GM21717 (cell line): ENCODE measurements at regions not wholly inside any gene's neighbourhood (a gene's known extent, or its start where the extent isn't known, plus 50 kb on each side); places are given as distances from the start of the nearest gene placed in this dataset.

Source experiments
- ATAC-seq: cut with Tn5 transposase; IDR thresholded peaks from one replicate; pipeline ENCODE4 v1.9.1; 2021; ENCODE audit warnings: mild to moderate bottlenecking, moderate library complexity; ENCODE audit not compliant: unreplicated experiment

DNA sequence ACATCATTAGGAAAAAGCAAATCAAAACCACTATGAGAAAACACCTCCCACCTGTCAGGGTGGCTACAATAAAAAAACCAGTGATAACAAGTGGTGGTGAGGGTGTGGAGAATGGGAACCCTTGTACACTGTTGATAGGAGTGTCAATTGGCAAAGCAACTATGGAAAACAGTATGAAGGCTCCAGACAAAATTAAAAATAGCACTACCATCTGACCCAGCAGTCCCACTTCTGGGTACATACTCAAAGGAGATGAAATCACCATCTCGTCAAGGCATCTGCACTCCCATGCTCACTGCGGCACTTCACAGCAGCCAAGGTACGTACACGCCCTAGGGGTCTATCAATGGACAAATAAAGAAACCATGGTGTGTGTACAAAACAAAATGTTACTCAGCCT lies 715.1 kb downstream of the UQCRFS1 start:
- no peak for ATAC-seq

DNA sequence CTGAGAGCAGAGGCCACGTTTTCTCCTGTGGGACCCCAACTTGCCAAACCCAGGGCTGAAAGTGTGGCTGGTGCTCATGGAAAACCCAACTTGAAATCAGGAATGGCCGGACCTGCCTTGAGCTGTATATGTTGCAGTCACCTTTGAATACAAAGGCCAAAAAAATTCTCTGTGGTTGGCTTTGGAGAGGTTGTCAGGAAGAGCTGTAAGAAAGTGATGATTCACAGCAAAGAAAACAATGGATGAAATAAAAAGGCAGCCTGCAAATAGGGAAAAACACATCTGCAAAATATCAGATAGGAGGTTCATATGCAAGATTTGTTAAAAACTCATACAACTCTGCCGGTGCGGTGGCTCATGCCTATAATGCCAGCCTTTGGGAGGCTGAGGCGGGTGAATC lies 715.8 kb downstream of the UQCRFS1 start:
- ATAC-seq: no peak

- ATAC-seq: no peak
Measured at GRCh38 chr19:28495046-28495445, 717.9 kb downstream of the UQCRFS1 start.

- no peak for ATAC-seq
Measured at GRCh38 chr19:28494461-28494860, 718.5 kb downstream of the UQCRFS1 start.

- ATAC-seq: no peak
Measured at GRCh38 chr19:28493884-28494283, 719.1 kb downstream of the UQCRFS1 start.

DNA sequence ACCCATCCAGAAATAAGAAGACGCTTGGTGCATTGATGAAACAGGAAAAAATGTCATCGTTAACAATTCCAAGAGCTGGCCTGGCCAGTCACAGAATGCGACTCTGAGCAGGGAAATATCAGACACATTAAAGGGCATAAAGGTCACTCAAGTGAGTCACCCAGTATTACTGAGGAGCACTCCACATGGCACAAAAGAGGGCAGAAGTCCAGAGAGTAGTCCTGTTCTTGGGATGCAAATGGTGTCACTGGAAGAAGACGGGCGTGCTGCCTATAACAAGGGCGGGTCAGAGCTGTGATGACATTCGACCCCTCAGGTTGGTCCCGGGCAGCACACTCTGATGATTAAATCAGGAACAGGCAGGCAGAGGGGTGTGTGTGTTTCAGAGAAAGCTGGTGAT lies 720.3 kb downstream of the UQCRFS1 start:
- no peak for ATAC-seq

DNA sequence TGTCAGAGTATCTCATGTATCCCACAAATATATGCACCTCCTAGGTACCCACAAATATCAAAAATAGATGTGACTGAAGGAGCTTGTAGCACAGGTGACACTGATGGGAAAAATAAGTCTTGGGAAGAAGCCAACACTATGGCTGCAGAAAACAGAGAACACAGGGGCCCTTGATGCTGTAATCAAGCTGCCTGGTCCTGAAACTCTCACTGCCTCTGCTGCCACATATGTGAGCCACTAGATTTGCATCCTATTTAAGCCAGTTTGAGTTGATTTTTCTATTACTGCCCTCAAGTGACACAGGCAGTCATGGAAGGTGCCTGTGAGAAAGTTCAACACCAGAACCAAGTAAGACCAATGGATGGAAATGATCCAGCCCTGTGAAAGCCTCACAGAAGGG lies 720.8 kb downstream of the UQCRFS1 start:
- no peak for ATAC-seq

- ATAC-seq: no peak
Measured at GRCh38 chr19:28489776-28490175, 723.2 kb downstream of the UQCRFS1 start.

- ATAC-seq: no peak
Measured at GRCh38 chr19:28489126-28489660, 723.8 kb downstream of the UQCRFS1 start.

DNA sequence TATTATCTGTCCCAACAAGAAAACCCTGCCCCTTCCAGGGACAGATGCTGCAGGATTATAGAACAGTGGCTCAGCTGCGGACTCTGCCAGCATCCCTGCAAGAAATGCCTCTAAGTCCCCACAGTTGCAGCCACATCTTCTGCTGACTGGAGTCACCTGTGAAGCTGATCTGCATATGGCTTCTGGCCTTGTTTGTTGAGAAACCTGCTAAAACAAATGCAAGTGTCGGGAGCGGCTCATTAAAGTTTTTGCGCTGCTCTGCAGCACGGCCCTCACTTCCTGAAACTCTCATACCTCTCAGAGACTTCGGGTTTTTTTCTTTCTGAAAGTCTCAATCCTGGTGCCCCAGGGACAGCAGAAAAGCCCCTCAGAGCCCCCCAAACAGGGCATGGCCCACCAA lies 725.0 kb downstream of the UQCRFS1 start:
- no peak for ATAC-seq

DNA sequence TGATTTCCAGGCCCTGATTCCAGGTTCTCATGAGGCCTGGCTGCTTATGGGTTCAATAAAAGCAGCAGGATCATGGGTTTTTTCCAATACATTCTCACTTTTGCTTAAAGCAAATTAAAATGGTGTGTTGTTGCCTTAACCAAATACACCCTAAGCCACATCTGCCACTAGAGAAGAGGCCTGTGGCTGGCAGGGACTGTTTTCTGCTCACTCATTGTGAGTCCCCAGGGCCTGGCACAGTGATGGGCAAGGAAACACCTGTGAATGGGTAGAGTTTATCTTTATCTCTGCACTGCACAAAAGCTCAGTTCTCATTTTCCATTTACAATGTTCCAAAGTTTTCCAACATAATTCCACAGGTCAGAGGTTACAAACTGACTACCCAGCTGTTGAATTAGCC lies 726.0 kb downstream of the UQCRFS1 start:
- ATAC-seq: no peak

- no peak for ATAC-seq
Measured at GRCh38 chr19:28486473-28486872, 726.5 kb downstream of the UQCRFS1 start.

- no peak for ATAC-seq
Measured at GRCh38 chr19:28485292-28485691, 727.7 kb downstream of the UQCRFS1 start.

- no peak for ATAC-seq
Measured at GRCh38 chr19:28483197-28483596, 729.8 kb downstream of the UQCRFS1 start.

- no peak for ATAC-seq
Measured at GRCh38 chr19:28482221-28482620, 730.7 kb downstream of the UQCRFS1 start.

- ATAC-seq: no peak
Measured at GRCh38 chr19:28481674-28482073, 731.3 kb downstream of the UQCRFS1 start.

GRCh38 chr19:28475525-28475924 lies 737.4 kb downstream of the UQCRFS1 start:
- ATAC-seq: no peak

GRCh38 chr19:28472843-28473242 lies 740.1 kb downstream of the UQCRFS1 start:
- no peak for ATAC-seq

- no peak for ATAC-seq
Measured at GRCh38 chr19:28471731-28472510, 741.0 kb downstream of the UQCRFS1 start.

DNA sequence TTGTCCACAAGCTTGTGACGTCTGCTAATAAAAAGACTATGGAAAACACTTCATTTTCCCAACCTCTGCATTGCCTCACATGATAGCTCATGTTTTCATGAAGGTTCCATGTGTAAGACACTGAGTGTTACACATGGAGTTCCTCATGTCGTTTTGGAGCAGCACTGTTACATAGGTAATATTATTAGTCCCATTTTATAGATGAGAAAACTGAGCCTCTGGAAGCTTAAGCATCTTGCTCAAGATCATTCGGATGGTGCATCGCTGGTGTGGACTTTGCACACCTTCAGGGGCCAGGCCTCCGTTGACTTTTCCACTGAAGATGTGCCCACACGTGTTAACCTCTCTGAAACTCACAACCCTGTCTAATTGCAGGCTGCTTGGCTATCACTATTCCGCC lies 743.4 kb downstream of the UQCRFS1 start:
- no peak for ATAC-seq

DNA sequence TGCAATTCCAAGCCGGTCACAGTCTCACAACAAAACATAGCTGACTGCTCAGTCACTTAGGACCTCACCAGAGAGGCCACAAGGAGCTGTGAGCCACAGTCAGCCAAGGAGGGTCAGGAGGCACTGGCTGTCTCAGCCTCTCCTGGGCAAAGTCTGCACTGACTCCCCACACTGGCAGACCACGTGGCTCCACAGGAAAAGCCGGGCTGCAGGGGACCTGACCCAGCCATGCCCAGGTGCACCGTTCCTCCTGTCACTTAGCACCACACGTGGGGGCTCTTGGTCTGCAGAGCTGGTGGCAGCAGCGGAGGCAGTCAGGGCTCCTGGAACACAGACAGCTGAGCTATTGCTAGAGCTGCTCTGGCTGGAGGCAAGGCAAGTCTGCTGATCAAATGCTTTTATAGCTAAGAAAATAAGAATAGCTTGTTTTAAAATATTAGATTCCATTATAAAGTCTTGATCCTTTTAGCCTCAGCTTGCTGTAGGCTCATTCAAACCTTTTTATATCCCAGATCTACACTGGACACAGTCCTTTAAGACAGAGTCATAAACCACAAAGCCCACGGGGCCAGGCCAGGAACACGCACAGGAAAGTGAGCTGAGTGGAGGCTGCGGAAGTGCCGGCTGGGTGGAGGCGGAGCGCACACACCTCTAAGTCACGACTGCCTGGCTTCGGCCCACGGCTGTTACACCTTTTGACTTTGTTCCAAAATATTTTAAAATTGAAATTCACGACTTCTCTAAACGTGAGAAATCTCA lies 744.1 kb downstream of the UQCRFS1 start:
- no peak for ATAC-seq
